Left colon (tissue), 2 donors: ENCODE measurements at regions not wholly inside any gene's neighbourhood (a gene's known extent, or its start where the extent isn't known, plus 50 kb on each side); places are given as distances from the start of the nearest gene placed in this dataset.
"Not testable (repeated sequence)": the region's sequence is repeated elsewhere in the genome, so short reads cannot be mapped to it uniquely, and the experiment has no call there.

Experiments used
- ATAC-seq: fragments of 200-7000 bp; cut with Tn5 transposase; one replicate; pipeline ENCODE4 v1.9.1; 2020; ENCODE audit warnings: mild to moderate bottlenecking, moderate library complexity
- DNase-seq, 2 donors: peaks; one replicate each; pipeline ENCODE4 v3.0.0-alpha.2; 2020
- intact Hi-C, 2 donors: fragments of 100-400 bp; cut with DNase I in 1 of 2; cut with micrococcal nuclease in 1 of 2; formaldehyde crosslinking; loops; one replicate each; pipeline versions ENCODE4 v1.11.2 to v1.14.0; 2022; cut with DNase I, micrococcal nuclease
- donor health status: DM: no; HTN: no; CAD: no.
- donor health status: DM: yes; HTN: yes; CAD: no.

DNA sequence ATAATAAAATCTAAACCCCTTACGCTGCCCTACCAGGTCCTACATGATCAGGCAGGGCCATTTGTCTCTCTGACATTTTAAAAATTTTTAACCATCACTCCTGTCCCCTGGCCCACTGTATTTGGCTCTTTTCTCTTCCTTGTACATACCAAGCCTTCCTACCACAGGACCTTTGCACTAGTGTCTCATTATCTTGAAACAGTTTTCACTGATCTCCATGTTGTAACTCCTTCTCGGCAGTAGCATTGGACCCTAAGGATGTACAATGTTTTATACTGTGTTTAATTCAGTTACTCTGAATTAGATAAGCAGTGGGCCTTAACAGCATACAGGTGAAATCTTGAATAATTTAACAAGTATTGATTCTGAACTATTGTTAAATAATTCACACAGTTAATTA lies 330.7 kb downstream of the UTRN start:
- no peak for DNase-seq
- intact Hi-C loops, result no loop called here
- ATAC-seq, result no peak

DNA sequence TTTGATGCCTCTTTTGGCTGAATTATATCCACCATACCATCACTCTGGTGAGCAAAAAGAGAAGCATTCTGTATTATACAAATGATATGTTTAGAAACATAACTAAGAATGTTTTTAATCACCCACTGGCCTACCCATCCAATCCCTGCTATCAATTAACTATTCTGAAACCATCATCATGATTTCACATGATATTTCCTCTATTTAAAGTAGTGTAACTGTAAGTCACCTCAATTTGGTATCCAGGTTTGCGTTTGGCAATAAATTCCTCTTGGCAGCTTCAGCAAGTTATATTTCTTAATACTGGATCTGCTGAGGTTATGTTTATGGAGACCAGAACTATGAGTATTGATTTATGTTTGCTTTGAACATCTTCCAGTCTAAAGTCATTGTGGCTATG lies 332.1 kb downstream of the UTRN start:
- DNase-seq, result no peak
- no peak for ATAC-seq
- intact Hi-C loops, result no loop called here

DNA sequence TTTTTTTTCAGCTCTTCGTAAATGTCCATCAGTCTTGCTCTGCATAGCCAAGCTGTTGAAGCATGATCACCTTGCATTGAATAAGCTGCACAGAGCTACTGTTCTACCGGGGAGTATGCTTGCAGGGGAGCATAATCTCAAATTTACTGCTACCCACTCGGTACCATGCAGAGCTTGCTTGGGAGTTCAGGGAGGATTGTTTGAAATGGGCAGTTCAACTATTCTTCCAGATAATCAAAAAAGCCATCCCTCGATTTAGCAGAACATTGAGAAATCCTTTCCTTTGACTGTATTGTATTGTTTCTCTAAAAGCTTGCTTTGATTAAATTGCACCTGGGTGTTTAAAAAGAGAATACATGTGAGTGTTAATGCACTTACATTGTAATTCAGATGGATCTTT lies 332.6 kb downstream of the UTRN start:
- no peak for ATAC-seq
- intact Hi-C loops, result no loop called here

DNA sequence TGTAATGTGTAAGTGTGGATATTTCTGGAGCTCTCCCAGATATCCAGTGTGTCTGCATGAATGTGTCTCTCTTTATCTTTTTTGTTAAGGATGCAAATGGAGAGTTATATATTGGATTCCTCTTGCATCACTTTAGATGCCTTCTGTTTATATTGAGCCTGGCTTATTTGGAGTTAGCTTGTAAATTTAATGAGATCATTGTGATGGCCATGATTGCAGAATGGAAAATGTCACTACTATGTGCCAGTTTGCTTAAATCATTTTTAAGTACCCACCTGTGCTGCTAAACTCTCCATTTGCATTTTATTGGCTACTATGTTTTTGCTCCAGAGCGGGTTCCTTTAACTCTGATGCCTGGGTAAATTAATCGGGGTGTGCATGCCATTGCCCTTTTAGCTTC lies 334.8 kb downstream of the UTRN start:
- ATAC-seq (no peak), DNase-seq (no peak)
- intact Hi-C loops, result no loop called here

More for the DNA sequence above, 332.6 kb downstream of the UTRN start:
- DNase-seq, result no peak

DNA sequence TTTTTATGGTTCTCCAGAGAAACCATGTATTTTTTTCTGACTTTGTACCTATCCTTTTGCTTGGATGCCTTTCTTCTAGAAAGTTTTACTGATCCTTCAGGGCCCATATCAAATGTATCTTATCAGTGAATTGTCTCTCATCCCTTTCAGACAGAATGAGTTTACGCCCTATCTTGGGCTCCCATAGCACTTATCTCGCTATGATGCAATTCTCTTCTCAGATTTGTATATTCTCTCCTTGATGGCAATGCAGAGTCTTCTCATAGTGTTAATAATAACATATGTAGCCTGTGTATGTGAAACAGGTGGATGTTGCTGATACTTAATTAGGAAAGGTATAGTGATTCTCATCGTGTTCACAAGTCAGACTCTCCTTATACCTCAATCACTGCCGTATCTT lies 336.2 kb downstream of the UTRN start:
- DNase-seq, result no peak
- intact Hi-C loops, result no loop called here
- ATAC-seq, result no peak

DNA sequence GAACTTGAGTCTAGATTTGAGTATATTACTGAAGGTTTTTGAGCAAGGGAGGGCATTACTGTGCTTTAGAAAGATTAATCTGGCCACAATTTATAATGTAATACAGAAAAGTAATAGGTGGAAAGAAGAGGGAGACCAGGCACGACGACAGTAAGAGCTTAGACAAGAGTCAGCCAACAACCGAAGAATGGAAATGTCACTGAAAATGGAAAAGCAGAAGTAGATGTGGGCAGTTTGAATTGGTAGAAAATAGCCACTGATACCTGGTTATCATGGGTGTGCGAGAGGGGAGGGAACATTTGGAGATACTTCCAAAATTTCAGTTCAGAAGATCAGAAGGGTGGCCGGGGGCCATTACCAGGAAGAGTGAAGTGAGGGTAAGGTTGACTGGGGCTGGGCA lies 339.1 kb downstream of the UTRN start:
- intact Hi-C loops, result no loop called here
- ATAC-seq (no peak), DNase-seq (no peak)

DNA sequence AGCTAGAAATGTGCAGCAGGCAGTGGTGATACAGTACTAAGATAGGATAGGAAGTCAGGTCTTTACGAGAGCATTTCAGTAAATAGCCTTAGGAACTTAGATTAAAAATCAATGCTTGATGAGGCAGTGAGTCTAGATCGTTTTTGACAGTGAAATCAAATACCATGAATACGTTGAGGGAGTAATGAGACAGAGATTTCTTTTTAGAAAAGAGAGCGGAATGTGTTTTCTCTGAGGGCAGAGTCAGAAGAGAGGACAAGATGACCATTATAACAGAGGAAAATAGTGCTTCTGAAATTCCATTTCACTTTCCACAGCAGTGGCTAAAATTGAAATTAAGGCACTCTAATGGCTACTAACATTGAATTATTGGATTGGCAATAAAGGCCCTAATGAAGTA lies 339.6 kb downstream of the UTRN start:
- ATAC-seq, result no peak
- intact Hi-C loops, result no loop called here
- no peak for DNase-seq

DNA sequence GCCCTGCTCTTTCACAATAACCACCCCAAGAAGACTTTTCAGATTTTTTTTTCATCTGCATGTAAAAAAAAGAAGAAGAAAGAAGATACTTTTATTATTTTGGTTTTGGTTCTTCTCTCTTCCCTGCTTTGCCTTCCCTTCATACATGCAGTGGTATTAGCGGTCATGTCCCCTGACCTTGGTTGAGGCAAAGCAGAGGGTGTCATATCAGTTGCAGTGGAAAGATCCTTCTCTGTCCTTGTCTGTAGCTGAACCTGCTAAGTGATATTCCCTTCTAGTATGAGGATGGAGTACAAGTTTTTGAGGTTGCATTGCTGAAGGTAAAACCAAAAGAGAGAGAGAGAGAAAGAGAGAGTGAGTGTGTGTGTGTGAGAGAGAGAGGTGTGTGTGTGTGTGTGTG lies 345.7 kb downstream of the UTRN start:
- ATAC-seq (no peak), DNase-seq (no peak)
- intact Hi-C loops, result no loop called here

DNA sequence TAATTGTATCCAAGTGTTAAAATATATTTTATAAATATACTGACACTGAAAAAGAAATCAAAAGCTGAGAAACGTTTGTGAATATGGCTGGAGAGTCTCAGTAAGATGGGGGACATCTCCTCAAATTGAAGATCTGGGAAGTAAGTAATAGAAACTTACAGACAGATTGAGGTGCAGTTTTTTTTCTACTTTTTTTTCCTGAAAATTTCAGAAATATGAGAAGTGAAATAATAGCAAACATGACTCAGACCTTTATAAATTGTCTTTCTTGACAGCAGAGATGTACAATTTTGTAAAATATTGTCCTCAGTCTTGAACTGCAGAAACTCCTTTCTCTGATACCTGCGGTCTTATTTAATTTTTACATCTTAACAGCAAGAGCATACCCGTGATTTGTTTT lies 347.1 kb downstream of the UTRN start:
- intact Hi-C loops, result no loop called here
- DNase-seq (no peak), ATAC-seq (no peak)

DNA sequence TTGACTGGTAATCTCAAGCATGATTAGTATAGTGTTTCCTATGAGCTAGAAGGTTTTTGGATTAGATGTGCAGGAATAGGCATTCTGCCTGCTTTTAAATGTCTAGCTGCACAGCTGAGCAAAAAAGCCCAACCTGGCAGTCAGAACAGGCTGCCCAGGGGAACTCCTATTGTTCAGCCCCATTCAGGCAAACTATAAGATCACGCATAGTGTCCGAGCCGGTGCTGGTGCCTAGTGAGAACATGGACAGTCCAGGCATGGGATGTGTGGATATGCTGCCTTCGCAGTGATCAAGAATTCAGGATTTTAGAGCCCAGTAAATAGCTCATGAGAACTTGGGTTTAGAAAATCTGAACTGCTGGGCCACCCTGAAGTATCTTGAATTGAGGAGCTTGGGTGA lies 348.8 kb downstream of the UTRN start:
- DNase-seq (no peak), ATAC-seq (no peak)

DNA sequence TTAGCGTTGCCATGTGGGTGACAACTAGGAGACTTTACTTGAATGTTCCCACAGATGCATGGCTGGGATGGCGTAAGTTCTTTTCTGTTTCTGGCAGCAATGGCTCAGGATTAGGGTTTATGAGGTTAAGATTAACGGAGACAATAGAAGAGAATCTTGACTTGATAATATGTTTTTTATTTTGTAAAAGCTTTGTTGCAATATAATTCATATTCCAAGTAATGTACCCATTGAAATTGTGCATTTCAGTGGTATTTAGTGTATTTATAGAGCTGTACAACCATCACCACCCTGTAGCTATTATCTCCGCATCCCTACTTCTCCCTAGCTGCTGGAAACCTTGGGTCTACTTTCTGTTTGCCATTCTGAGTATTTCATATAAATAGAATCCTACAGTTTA lies 349.2 kb downstream of the UTRN start:
- no peak for ATAC-seq
- intact Hi-C loops, result no loop called here
- no peak for DNase-seq

More for the DNA sequence above, 348.8 kb downstream of the UTRN start:
- intact Hi-C loops, result no loop called here

DNA sequence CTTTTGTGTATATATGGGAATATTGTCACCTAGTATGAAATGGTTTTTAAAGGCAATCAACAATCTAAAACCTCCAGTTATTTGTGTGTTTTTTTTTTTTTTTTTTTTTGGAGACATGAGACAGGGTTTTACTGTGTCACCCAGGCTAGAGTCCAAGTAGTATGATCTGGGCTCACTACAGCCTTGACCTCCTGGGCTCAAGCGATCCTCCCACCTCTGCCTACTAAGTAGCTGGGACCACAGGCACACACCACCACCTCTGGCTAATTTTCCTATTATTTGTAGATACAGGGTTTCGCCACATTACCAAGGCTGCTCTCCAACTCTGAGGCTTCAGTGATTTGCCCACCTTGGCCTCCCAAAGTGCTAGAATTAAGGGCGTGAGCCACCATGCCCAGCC lies 349.9 kb downstream of the UTRN start:
- intact Hi-C loops, result no loop called here
- ATAC-seq (no peak), DNase-seq (no peak)

DNA sequence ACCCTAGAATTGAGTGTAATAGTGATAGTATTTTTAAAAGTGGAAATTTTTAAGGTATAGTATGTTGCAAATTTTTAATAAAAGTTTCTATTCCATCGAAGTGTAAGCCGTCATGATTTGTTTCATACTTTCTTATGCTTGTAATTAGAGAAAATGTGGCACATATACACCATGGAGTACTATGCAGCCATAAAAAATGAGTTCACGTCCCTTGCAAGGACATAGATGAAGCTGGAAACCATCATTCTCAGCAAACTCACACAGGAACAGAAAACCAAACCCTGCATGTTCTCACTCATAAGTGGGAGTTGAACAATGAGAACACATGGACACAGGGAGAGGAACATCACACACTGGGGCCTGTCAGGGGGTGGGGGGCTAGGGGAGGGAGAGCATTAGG lies 350.9 kb downstream of the UTRN start:
- DNase-seq, ATAC-seq, intact Hi-C loops: not testable (repeated sequence)

DNA sequence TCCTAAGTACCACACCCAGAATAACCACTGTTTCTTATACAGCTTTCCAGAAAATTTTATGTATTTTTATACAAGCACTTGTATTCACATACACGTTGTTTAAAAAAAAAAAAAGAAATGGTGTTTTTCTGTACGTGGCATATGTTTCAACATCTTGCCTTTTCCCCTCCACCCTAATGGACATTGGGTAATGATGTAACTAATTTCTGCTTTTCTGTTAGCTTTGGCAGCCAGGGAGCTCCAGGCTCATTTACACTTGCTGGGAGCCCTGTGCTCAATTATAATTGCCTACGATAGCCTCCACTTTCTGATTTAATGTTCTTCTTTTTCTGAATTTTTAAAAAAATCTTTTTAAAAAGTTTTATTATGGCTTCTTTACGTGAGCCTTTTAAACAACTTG lies 352.4 kb downstream of the UTRN start:
- intact Hi-C loops, result no loop called here
- no peak for ATAC-seq

DNA sequence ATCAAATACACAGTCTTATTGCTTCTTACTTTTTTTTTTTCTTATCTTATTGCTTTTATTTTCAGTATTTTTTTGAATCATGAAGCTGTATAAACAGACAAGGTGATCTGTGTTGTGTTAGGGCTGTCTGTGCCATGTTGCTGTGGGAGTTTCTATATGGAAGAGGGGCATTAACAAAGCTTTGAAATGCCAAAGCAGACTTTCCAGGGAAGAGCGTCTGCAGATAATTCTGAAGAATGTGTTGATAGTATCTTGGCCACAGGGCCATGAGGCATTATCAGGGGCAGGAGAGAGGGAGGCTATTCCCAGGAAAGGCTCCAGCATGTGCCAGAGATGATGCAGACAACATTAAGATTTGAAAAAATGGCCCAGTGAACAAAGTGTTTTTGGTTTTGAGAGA lies 354.5 kb downstream of the UTRN start:
- ATAC-seq, result no peak
- intact Hi-C loops, result no loop called here
- no peak for DNase-seq

More for the DNA sequence above, 352.4 kb downstream of the UTRN start:
- DNase-seq, result no peak

DNA sequence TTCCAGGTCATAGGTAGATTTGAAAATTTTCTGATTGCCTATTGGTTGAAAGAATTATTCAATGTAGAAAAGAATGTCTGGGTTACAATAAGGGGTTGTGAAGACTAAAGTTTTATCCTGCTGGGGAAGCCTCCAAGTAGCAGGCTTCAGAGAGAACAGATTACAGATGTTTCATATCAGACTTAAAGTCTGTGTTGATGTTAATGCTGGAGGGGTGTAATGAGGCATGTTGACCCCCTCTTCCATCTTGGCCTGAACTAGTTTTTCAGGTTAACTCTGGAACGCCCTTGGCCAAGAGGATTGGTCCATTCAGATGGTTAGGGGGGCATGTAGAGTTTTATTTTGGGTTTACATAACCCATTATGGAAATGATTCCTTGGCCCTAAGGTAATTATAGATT lies 356.2 kb downstream of the UTRN start:
- DNase-seq (no peak), ATAC-seq (no peak)
- intact Hi-C loops, result no loop called here

DNA sequence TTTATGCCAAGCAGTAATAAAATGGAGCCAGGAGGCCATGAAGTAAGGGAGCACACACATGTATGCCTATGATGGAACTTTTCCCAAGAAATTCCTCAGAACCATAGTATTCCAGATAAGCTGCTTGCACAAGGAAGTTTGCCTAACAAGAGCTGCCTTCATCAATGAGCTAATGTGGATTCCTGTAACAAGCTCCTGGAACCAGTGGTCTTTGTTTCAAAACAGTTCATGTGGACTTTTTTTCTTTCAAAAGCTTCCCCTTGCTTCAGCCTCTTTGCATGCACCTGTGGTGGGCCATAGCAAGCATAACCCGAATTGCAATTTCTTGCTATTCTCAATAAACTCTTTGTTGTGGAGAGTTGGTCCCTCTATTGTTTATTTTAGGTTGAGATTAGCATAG lies 359.6 kb downstream of the UTRN start:
- intact Hi-C loops, result no loop called here
- DNase-seq, result no peak
- no peak for ATAC-seq

DNA sequence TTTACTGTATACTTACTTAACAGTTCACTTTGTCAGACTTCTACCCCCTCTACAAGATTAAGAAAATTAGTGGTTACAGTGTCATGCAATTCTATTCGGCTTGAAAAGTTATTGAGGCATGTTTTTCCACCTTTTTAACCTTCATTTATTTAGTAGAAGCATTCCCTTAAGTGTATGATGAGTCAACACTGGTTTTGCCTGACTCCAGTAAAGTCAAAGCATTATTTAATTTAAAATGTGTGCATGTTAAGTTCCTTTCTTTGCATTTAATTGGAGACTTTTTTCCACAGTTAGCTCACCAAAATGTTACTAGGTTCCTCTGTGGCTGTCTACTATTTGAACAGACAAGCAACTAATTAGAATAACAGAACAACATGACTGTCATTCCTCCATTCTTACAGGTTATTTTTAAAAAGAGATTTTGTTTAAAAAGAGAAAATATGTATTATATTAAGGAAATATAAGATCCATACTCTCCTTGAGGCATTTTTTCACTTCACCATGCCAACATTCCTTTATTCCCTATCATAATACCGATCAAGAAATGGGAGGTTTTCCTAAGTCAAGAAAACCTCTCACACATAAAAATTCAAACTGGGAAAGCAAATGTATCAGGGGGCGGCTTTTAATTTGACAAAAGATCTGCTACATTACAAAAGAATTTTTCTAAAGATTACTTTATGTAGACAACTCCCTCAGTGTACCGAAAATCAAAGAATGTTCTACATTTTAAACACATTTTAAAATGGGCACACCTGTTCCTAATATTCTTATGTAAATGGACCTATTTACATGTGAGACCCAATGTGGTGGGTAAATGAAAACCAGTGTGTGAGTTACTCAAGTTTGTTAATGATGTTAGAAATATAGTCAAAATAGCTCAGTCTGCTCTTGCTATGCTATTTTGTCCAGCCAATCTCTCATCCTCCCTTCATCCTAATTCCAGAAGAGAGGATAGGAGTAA lies 361.2 kb downstream of the UTRN start:
- ATAC-seq (no peak), DNase-seq (no peak)
- intact Hi-C loops, result no loop called here

DNA sequence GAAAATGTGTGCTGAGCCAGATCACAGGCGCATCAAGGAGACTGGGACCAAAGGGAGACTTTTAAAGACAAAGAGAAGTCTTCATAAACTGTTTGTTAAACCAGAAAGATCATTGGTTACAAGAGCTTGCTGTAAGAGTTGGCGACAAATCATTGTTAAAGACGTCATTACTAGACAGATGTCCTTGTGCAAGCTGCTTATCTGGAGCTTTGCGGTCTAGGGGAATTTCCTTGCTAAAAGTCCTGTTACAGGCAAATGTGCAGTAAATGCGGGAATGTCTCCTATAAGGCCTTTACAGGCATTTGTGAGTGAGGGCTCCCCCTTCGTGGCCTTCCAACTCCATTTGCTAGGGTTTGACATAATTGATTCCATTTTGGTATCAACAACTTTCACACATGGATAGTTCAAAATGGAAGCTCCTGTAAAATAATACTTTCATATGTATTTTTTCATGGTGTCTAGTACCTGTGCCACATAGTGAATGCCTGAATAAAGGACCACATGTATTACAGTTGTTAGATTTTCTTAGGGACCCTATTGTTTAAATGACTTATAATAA lies 362.4 kb downstream of the UTRN start:
- intact Hi-C loops, result no loop called here
- no peak for DNase-seq
- ATAC-seq, result no peak

DNA sequence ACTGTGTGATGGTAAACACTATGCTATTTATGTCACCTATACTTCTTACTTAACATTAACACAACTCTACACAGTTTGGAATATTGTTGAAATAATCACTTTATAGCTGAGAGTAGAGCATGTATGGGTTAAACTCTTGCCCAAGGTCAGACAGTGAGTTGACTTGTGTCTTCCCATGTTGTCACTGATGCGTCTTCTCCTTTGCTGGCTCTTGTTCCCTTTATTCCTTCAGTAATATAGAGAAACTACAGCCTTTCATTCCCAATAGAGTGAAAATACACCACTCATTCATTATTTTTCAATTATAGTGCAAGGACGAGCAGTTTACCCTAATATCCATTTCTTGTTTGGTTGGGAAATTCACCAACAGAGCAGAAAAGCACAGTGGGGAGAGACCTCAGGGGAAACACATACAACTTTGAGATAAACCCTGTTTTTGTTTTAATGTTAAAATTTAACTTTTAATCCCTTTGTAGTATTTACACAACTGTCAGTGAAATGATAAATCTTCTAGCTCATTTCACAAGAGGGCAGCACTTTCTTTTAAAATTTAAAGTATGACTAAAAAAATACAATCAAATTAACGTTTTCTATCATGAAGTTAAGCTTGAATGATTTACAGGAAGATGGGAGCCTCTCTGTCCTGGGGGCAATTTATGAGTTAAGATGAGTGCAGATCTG lies 363.0 kb downstream of the UTRN start:
- intact Hi-C loops, result no loop called here
- DNase-seq (no peak), ATAC-seq (no peak)
